Activated T-cell treated with anti-CD3 and anti-CD28 coated beads, Interleukin-2, amount 50 U/mL, for 4 hours (primary cell): ENCODE measurements at regions not wholly inside any gene's neighbourhood (a gene's known extent, or its start where the extent isn't known, plus 50 kb on each side); places are given as distances from the start of the nearest gene placed in this dataset.

Source experiments
- ATAC-seq, 2 donors: fragments of 200-7000 bp; cut with Tn5 transposase; one replicate each; pipeline ENCODE4 v1.10.0; 2021
- DNase-seq: peaks from one replicate; pipeline ENCODE4 v3.0.0-alpha.2; 2020
- H3K27me3 Mint-ChIP-seq: one replicate; pipeline ENCODE4 v1.8.0; 2021; ENCODE audit warnings: low read depth, mixed read lengths
- H3K36me3 Mint-ChIP-seq: one replicate; pipeline ENCODE4 v1.8.0; 2022; ENCODE audit warnings: mixed read lengths; ENCODE audit not compliant: insufficient read depth
- H3K4me1 Mint-ChIP-seq: one replicate; pipeline ENCODE4 v1.8.0; 2021; ENCODE audit warnings: low read depth, mixed read lengths
- H3K4me3 Mint-ChIP-seq: one replicate; pipeline ENCODE4 v1.8.0; 2021; ENCODE audit warnings: mild to moderate bottlenecking, moderate library complexity, mixed read lengths
- H3K9me3 Mint-ChIP-seq: one replicate; pipeline ENCODE4 v1.8.0; 2021; ENCODE audit warnings: mixed read lengths

- DNase-seq (no peak), ATAC-seq (no peak)
- no peaks in the 10 kb centered on the region for H3K36me3 Mint-ChIP-seq
- H3K27me3 Mint-ChIP-seq = no peaks in the 10 kb centered on the region
- H3K4me3 Mint-ChIP-seq = no peak overlapping the region
- H3K4me1 Mint-ChIP-seq = no peaks in the 10 kb centered on the region
- H3K9me3 Mint-ChIP-seq = no peaks in the 10 kb centered on the region
Observed at GRCh38 chr13:109383683-109384082, 402.7 kb downstream of the IRS2 start.

- H3K4me3 Mint-ChIP-seq = no peak overlapping the region
- H3K36me3 Mint-ChIP-seq = no peaks in the 10 kb centered on the region
- no peaks in the 10 kb centered on the region for H3K27me3 Mint-ChIP-seq
- no peak for ATAC-seq
- H3K4me1 Mint-ChIP-seq = no peaks in the 10 kb centered on the region
- no peaks in the 10 kb centered on the region for H3K9me3 Mint-ChIP-seq
- no peak for DNase-seq
Observed at GRCh38 chr13:109381546-109382180, 404.7 kb downstream of the IRS2 start.

GRCh38 chr13:109380457-109380856, 405.9 kb downstream of the IRS2 start:
- Mint-ChIP-seq H3K4me1 (no peaks in the 10 kb centered on the region), H3K9me3 (no peaks in the 10 kb centered on the region), H3K4me3 (no peak overlapping the region), H3K27me3 (no peaks in the 10 kb centered on the region), H3K36me3 (no peaks in the 10 kb centered on the region)
- no peak for DNase-seq
- no peak for ATAC-seq

- ATAC-seq = no peak
- no peaks in the 10 kb centered on the region for H3K27me3 Mint-ChIP-seq
- no peaks in the 10 kb centered on the region for H3K9me3 Mint-ChIP-seq
- H3K4me3 Mint-ChIP-seq = no peak overlapping the region
- DNase-seq = no peak
- no peaks in the 10 kb centered on the region for H3K36me3 Mint-ChIP-seq
- H3K4me1 Mint-ChIP-seq = no peaks in the 10 kb centered on the region
Observed at GRCh38 chr13:109379930-109380329, 406.5 kb downstream of the IRS2 start.

GRCh38 chr13:109376936-109377335, 409.4 kb downstream of the IRS2 start:
- Mint-ChIP-seq H3K4me3 (no peak overlapping the region), H3K4me1 (no peaks in the 10 kb centered on the region), H3K27me3 (no peaks in the 10 kb centered on the region), H3K36me3 (no peaks in the 10 kb centered on the region), H3K9me3 (no peaks in the 10 kb centered on the region)
- DNase-seq (no peak), ATAC-seq (no peak)

GRCh38 chr13:109374609-109375200, 411.7 kb downstream of the IRS2 start:
- no peak for ATAC-seq
- H3K9me3 Mint-ChIP-seq = no peaks in the 10 kb centered on the region
- no peak for DNase-seq
- H3K36me3 Mint-ChIP-seq = no peaks in the 10 kb centered on the region
- no peak overlapping the region for H3K4me3 Mint-ChIP-seq
- no peaks in the 10 kb centered on the region for H3K4me1 Mint-ChIP-seq
- no peaks in the 10 kb centered on the region for H3K27me3 Mint-ChIP-seq

GRCh38 chr13:109372666-109373065, 413.7 kb downstream of the IRS2 start:
- Mint-ChIP-seq H3K9me3 (no peaks in the 10 kb centered on the region), H3K4me3 (no peak overlapping the region), H3K27me3 (no peaks in the 10 kb centered on the region), H3K4me1 (no peaks in the 10 kb centered on the region), H3K36me3 (no peaks in the 10 kb centered on the region)
- ATAC-seq (no peak), DNase-seq (no peak)

GRCh38 chr13:109371066-109371465, 415.3 kb downstream of the IRS2 start:
- H3K27me3 Mint-ChIP-seq = no peaks in the 10 kb centered on the region
- H3K36me3 Mint-ChIP-seq = no peaks in the 10 kb centered on the region
- peaks cover 1% of the 10 kb centered on the region for H3K9me3 Mint-ChIP-seq
- DNase-seq (no peak), ATAC-seq (no peak)
- no peak overlapping the region for H3K4me3 Mint-ChIP-seq
- no peaks in the 10 kb centered on the region for H3K4me1 Mint-ChIP-seq

GRCh38 chr13:109370496-109370895, 415.9 kb downstream of the IRS2 start:
- H3K9me3 Mint-ChIP-seq = peaks cover 4% of the 10 kb centered on the region
- no peak overlapping the region for H3K4me3 Mint-ChIP-seq
- ATAC-seq (no peak), DNase-seq (no peak)
- no peaks in the 10 kb centered on the region for H3K27me3 Mint-ChIP-seq
- H3K36me3 Mint-ChIP-seq = no peaks in the 10 kb centered on the region
- H3K4me1 Mint-ChIP-seq = no peaks in the 10 kb centered on the region

GRCh38 chr13:109369353-109370052, 416.9 kb downstream of the IRS2 start:
- peaks cover 4% of the 10 kb centered on the region for H3K9me3 Mint-ChIP-seq
- H3K4me1 Mint-ChIP-seq = no peaks in the 10 kb centered on the region
- DNase-seq (no peak), ATAC-seq (no peak)
- H3K4me3 Mint-ChIP-seq = no peak overlapping the region
- no peaks in the 10 kb centered on the region for H3K27me3 Mint-ChIP-seq
- H3K36me3 Mint-ChIP-seq = no peaks in the 10 kb centered on the region

- Mint-ChIP-seq H3K4me1 (no peaks in the 10 kb centered on the region), H3K4me3 (no peak overlapping the region), H3K36me3 (no peaks in the 10 kb centered on the region), H3K27me3 (no peaks in the 10 kb centered on the region), H3K9me3 (peaks cover 4% of the 10 kb centered on the region)
- ATAC-seq (no peak), DNase-seq (no peak)
Observed at GRCh38 chr13:109368230-109368629, 418.2 kb downstream of the IRS2 start.

- DNase-seq = no peak
- H3K4me3 Mint-ChIP-seq = no peak overlapping the region
- H3K27me3 Mint-ChIP-seq = no peaks in the 10 kb centered on the region
- H3K4me1 Mint-ChIP-seq = no peaks in the 10 kb centered on the region
- ATAC-seq = no peak
- H3K9me3 Mint-ChIP-seq = peaks cover 4% of the 10 kb centered on the region
- no peaks in the 10 kb centered on the region for H3K36me3 Mint-ChIP-seq
Observed at GRCh38 chr13:109366525-109366924, 419.9 kb downstream of the IRS2 start.

GRCh38 chr13:109363431-109363830, 423.0 kb downstream of the IRS2 start:
- no peak overlapping the region for H3K4me3 Mint-ChIP-seq
- no peaks in the 10 kb centered on the region for H3K36me3 Mint-ChIP-seq
- H3K9me3 Mint-ChIP-seq = peaks cover 4% of the 10 kb centered on the region
- ATAC-seq = no peak
- no peaks in the 10 kb centered on the region for H3K27me3 Mint-ChIP-seq
- no peak for DNase-seq
- H3K4me1 Mint-ChIP-seq = no peaks in the 10 kb centered on the region

GRCh38 chr13:109362616-109363015, 423.8 kb downstream of the IRS2 start:
- ATAC-seq (no peak), DNase-seq (no peak)
- no peaks in the 10 kb centered on the region for H3K4me1 Mint-ChIP-seq
- peaks cover 4% of the 10 kb centered on the region for H3K9me3 Mint-ChIP-seq
- H3K27me3 Mint-ChIP-seq = no peaks in the 10 kb centered on the region
- H3K36me3 Mint-ChIP-seq = no peaks in the 10 kb centered on the region
- no peak overlapping the region for H3K4me3 Mint-ChIP-seq
